DMS114 treated with DMSO at 0.1 percent for 48 hours (cell line): ENCODE measurements at regions not wholly inside any gene's neighbourhood (a gene's known extent, or its start where the extent isn't known, plus 50 kb on each side); places are given as distances from the start of the nearest gene placed in this dataset.
"Not testable (repeated sequence)": the region's sequence is repeated elsewhere in the genome, so short reads cannot be mapped to it uniquely, and the experiment has no call there.

Experiments
- DNase-seq: peaks from one replicate; lab custom pipeline; 2025; ENCODE audit not compliant: unreplicated experiment; lab: John Stamatoyannopoulos, UW

DNA sequence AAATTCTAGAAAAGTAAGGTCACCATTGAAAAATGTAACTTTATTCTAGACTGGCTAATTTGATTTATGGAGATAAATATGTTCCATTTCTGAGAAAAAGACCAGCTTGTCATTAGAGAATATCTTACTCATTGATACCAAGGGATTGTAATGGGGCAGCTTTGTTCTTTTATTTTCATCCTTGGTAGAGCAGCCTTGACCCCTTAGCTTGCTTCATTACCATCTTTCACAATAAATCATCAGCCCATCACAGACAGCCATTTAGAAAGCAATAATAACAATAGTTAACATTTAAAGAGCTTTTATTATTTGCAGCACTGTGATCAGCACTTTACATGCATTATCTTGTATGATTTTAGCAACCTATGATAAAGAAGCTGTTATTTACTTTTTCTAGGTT is 253.6 kb downstream of the C3orf38 start:
- DNase-seq: no peak

DNA sequence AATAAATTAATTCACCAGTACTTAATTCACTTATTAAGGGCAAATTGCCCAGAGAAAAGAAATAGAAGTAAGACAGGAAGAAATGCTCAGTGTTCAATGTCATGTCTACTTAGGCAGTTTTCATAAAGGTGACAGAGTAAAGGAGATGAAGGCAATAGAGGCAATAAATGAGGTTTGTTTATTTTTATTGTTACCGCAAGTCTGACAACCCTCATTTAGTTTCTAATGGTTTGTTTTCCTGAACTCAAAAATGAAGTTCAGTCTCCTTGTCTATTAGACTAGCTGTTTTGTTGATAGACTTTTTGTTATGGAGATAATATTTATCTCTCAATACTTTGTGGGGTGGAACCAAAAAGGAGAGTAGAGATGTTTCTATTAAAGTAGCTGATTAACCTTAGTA is 258.3 kb downstream of the C3orf38 start:
- DNase-seq: no peak

DNA sequence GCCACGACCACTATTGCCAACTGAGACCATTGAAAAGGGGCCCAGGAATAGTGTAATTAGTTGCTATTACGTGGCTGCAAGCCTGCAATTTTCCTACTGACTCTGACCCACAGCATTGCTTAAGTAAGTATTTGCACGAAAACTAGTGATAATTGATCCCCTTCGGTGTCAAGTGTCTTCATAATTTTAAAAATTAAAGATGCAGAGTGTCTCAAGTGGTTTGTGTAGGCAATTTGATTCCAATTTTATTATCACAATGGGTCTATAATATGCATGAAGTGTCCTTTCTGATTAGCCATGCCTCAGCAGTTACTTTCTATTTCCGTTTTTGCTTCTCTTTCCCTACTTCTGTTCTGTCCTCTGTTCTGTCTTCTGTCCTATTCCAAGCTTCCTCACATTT is 259.2 kb downstream of the C3orf38 start:
- DNase-seq: no peak

- no peak for DNase-seq
These were observed 260.5 kb downstream of the C3orf38 start for GRCh38 chr3:88410259-88410658.

- no peak for DNase-seq
These were observed 262.6 kb downstream of the C3orf38 start for GRCh38 chr3:88412346-88412745.

- DNase-seq: no peak
These were observed 266.7 kb downstream of the C3orf38 start for GRCh38 chr3:88416436-88416835.

- no peak for DNase-seq
These were observed 268.5 kb downstream of the C3orf38 start for GRCh38 chr3:88418219-88418618.

DNA sequence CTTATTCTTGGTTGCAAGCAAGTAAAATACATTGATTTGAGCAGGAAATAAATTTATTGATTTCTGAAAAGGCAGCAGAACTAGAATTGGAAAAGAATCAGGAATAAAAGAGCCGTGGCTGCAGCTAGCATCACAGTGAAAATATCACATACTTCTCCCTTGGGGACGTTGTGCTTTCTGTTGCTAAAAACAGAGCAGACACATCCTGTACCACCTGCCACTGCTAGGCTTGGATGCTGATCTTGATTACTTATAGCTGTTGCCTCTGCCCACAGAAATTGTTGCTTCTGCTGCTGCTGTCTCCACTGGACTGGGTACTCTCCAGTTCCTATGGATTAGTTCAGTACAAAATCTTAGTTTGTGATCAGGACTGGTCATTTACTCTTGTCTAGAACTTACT is 283.8 kb downstream of the C3orf38 start:
- DNase-seq: no peak

DNA sequence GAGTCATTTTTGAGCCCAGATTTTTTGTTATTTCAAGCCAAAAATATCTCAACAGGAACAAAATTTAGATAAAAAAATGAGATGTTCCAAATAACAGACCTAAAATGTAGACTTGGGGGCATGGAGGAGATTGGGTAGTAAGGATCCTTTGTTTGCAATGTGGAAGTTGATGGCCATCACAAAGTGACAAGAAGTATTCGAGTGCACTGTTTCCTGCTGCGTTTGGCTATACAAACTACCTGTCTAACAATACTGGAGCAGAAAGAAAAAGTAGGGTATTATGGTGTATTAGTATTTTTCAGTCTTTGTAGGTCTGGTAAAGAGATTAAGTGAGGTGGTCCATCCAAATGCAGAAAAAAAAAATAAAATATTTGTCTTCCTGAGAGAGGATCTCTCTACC is 284.2 kb downstream of the C3orf38 start:
- DNase-seq: no peak

- no peak for DNase-seq
These were observed 290.9 kb downstream of the C3orf38 start for GRCh38 chr3:88440701-88441100.

DNA sequence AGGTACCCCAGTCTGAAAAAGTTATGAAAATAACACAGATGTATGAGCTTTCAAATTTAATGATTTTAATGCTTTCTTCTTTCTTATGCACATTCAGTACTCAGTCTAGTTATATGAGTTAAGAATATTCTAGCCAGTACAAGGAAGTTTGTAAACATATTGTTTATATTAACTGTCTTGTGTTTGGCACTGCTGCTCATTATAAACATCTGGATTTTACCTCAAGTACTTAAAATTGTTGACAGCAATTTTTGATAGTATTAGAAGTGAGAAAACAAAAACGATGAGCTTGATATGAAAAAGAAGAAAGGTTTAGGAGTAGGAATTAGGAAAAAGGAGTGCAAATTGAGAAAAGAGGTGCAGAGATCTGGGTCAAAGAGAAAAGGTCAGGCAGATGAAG is 293.3 kb downstream of the C3orf38 start:
- DNase-seq: no peak

DNA sequence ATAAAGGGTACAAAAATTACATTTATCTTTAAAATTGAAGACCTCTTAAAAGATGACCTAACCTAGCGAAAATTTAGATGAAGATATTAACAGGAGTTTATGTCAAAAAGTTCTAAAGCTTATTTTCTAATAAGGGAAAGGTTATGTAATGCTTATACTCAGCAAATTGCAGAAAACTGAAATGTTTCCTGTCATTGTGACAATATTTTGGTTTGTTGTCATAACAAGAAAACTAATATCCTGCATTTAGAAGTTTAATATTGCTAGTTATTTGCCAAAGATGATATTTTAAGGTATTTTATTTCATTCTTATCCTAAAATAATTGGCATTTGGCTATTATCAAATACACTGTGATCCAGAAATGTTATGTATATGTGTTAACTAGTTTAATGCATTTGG is 294.5 kb downstream of the C3orf38 start:
- DNase-seq: no peak

GRCh38 chr3:88452228-88452627 is 302.5 kb downstream of the C3orf38 start:
- no peak for DNase-seq

DNA sequence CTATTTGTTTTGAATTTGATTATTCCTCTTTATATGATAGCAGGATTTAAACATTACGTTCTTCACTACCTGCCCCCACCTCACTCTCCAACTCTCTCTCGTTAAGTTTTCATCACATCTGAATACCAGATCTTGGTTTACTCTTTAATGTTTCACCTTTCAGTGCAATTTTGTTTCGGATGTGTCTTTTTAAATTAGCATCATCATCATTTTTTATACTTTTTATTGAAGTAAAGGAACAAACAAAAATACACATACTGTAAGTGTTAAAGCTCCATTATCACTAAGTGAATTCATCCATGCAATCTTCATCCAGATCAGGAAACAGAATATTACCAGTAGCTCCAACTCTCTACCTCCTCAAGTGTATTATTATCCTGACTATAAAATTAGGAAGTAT is 310.6 kb downstream of the C3orf38 start:
- no peak for DNase-seq

DNA sequence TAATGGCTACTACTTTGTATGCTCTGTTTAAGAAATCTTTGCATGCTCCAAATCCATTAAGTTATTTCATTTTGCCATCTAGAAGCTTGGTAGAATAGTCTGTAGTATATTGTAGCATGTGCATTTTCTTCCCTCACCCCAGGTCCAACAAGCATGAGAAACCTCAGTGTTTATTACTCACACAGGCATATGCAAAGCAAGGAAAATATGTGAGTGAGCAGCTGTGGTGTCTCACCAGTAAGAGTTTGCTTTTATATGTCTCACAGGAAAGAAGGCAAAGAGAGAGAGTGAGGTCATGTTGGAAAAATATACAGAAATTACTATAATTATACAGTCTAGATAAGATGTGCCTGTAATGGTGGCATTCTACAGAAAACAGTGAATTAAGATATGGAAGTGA is 312.5 kb downstream of the C3orf38 start:
- DNase-seq: no peak

- DNase-seq: no peak
These were observed 317.4 kb downstream of the C3orf38 start for GRCh38 chr3:88467191-88467590.

DNA sequence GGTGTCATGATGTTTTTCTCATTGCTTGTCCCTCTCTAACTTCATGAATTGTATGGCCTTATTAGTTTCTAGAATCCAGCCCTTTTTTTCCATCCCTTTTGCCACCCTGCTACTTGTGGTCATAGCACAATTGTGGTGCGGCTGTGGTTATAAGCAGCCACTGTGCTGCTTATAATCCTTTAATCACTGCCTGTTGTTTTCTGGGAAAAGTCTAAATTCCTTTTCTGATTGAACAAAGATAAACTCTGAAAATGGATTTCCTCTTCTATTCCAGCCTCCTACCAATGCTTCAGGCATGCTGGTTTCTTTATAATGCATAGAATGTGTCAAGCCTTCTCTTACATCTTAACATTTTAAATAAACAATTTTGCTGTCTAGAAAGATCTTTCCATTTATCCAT is 319.5 kb downstream of the C3orf38 start:
- DNase-seq: no peak

GRCh38 chr3:88478460-88478859 is 328.7 kb downstream of the C3orf38 start:
- DNase-seq: no peak

DNA sequence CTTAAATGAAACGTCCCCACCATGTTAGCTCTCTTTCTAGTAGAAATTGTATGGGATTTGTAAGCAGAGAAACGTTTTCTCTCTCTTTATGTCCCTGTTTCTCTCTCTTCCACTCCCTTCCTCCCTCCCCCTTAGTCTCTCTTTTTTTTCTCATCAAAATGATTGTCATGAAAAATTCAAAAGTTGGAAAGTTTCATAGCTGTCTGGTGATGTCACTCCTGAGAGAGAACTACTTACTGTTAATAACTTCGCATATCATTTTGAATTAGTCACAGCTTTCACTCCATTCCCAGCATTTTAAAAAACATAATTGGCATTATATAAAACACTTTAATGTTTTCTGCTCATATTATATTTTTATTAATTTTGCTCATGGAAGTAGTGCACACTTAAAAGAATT is 331.1 kb downstream of the C3orf38 start:
- DNase-seq: no peak

- no peak for DNase-seq
These were observed 335.2 kb downstream of the C3orf38 start for GRCh38 chr3:88485001-88485400.

- DNase-seq: not testable (repeated sequence)
These were observed 359.1 kb downstream of the C3orf38 start for GRCh38 chr3:88508818-88509217.

DNA sequence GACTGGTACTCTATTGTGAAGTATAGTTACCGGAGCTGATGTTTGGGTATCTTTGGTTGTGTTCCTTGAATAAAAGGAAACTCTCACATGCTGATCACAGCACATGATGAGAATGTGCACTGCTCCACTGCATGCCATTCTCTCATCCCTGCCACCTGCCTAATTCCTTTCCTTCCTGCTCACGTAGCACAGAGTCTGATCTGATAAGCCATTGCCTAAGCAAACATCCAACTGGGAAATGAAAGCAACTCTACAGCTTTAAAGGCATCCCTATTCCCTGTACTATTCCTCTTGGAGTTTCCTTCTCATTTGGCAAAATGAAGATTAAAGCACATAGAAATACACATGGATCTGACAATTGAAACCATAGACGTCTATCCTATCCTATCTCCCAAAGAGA is 359.8 kb downstream of the C3orf38 start:
- no peak for DNase-seq

DNA sequence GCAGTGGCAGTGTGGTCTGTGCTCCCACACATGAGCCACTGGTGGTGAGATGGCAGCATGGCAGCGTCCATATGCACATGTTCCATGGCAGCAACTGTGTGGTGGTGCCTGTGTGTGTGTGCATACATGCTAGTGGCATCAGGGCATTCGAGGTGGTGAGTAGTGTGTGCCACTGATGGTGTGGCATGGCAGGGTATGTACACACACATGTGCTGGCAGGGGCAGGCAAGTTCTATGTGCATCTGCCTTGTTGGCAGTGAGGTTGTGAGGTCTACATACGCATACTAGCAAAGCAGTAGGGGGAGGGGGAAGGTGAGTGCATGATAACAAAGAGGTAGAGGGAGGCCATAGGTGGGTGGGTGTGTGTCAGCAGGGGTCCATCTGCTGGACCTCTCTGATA is 378.7 kb downstream of the C3orf38 start:
- DNase-seq: no peak

DNA sequence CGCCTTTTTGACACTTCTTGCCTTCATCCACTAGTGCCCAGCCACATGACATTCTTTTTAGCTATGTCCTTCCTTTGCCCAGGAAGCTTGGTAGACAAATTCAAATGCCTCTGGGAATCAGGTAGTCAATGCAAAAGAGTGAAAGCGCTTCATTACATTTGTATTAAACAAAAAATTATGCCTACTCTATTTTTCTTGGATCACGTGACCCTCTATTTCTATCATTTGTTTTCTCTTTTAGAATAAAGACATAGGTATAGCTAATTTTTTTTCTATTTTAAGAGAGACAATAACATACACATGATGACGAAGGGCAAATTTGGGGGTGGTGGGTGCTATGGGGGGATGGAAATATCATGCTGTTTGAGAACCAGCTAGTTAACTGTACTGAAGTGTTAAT is 384.8 kb downstream of the C3orf38 start:
- no peak for DNase-seq
